OCI-LY1 (cell line): ENCODE measurements at regions not wholly inside any gene's neighbourhood (a gene's known extent, or its start where the extent isn't known, plus 50 kb on each side); places are given as distances from the start of the nearest gene placed in this dataset.
"Not testable (repeated sequence)": the region's sequence is repeated elsewhere in the genome, so short reads cannot be mapped to it uniquely, and the experiment has no call there.

ENCODE experiments used
- H2AFZ ChIP-seq: fragments of 200-600 bp; sonication (generic), shearing (Covaris generic); 2 replicates; pipeline ENCODE4 v1.6.0; 2014; ENCODE audit warnings: antibody characterized with exemption, mild to moderate bottlenecking, low read length
- H3F3A ChIP-seq: fragments of 200-600 bp; sonication (generic), shearing (Covaris generic); 2 replicates; pipeline ENCODE4 v1.6.0; 2014; ENCODE audit warnings: mild to moderate bottlenecking, antibody characterized with exemption, low read length, moderate library complexity; ENCODE audit not compliant: insufficient read depth
- H3K27ac ChIP-seq: fragments of 200-600 bp; sonication (generic); 2 replicates; pipeline ENCODE4 v1.5.1; 2014; ENCODE audit warnings: low read length, mixed run types, mild to moderate bottlenecking, low read depth; ENCODE audit not compliant: poor library complexity, severe bottlenecking
- H3K27me3 ChIP-seq: fragments of 200-600 bp; sonication (generic); 2 replicates; pipeline ENCODE4 v1.6.0; 2014; ENCODE audit warnings: antibody characterized with exemption, mild to moderate bottlenecking, low read length, moderate library complexity; ENCODE audit not compliant: insufficient read depth
- H3K36me3 ChIP-seq: fragments of 200-600 bp; sonication (generic); 2 replicates; pipeline ENCODE4 v1.6.1; 2014; ENCODE audit warnings: mild to moderate bottlenecking, antibody characterized with exemption, low read length, moderate library complexity, mixed read lengths; ENCODE audit not compliant: insufficient read depth
- H3K4me1 ChIP-seq: fragments of 200-600 bp; sonication (generic); 2 replicates; pipeline ENCODE4 v1.5.1; 2014; ENCODE audit warnings: mild to moderate bottlenecking, low read length, moderate library complexity; ENCODE audit not compliant: insufficient read depth, severe bottlenecking
- H3K4me2 ChIP-seq: fragments of 200-600 bp; sonication (generic), shearing (Covaris generic); 2 replicates; pipeline ENCODE4 v1.6.1; 2014; ENCODE audit warnings: low read length
- H3K4me3 ChIP-seq: fragments of 200-600 bp; sonication (generic); 2 replicates; pipeline ENCODE4 v1.5.1; 2014; ENCODE audit warnings: low read length, low read depth, mild to moderate bottlenecking, mixed read lengths; ENCODE audit not compliant: poor library complexity, severe bottlenecking
- H3K79me2 ChIP-seq: fragments of 200-600 bp; shearing (Covaris generic); 2 replicates; pipeline ENCODE4 v1.6.1; 2016; ENCODE audit warnings: mixed run types, low read length, mixed read lengths; ENCODE audit not compliant: insufficient read depth
- H3K9ac ChIP-seq: fragments of 200-600 bp; sonication (generic), shearing (Covaris generic); 2 replicates; pipeline ENCODE4 v1.6.1; 2014; ENCODE audit warnings: mild to moderate bottlenecking, low read length, mixed read lengths
- H3K9me2 ChIP-seq: fragments of 200-600 bp; sonication (generic), shearing (Covaris generic); 2 replicates; pipeline ENCODE4 v1.6.1; 2014; ENCODE audit warnings: low read depth, mild to moderate bottlenecking, low read length, mixed read lengths
- H3K9me3 ChIP-seq: fragments of 200-600 bp; shearing (Covaris generic); 2 replicates; pipeline ENCODE4 v1.6.1; 2014; ENCODE audit warnings: low read length, mixed read lengths
- H4K20me1 ChIP-seq: fragments of 200-600 bp; sonication (generic), shearing (Covaris generic); 2 replicates; pipeline ENCODE4 v1.6.0; 2016; ENCODE audit warnings: mild to moderate bottlenecking, low read length; ENCODE audit not compliant: insufficient read depth
- CTCF ChIP-seq: fragments of 200-600 bp; sonication (generic), shearing (Covaris generic); IDR thresholded peaks from 2 replicates; pipeline ENCODE4 v1.5.1; 2017; ENCODE audit warnings: mild to moderate bottlenecking, antibody characterized with exemption, low read length, moderate library complexity, mixed read lengths
- EZH2 ChIP-seq: fragments of 200-600 bp; sonication (generic), shearing (Covaris generic); IDR thresholded peaks from 2 replicates; pipeline ENCODE4 v1.8.0; 2017; ENCODE audit warnings: borderline replicate concordance, mixed run types, mild to moderate bottlenecking, antibody characterized with exemption, low read length, moderate library complexity, mixed read lengths

- Histone ChIP-seq H4K20me1 (no peaks in the 10 kb centered on the region), H3K9me3 (no peaks in the 10 kb centered on the region), H3K4me2 (no peak overlapping the region), H3K79me2 (no peaks in the 10 kb centered on the region), H3K27ac (no peak overlapping the region), H3K9ac (no peak overlapping the region), H3K27me3 (no peaks in the 10 kb centered on the region), H2AFZ (no peak overlapping the region), H3K4me1 (no peaks in the 10 kb centered on the region), H3K9me2 (no peaks in the 10 kb centered on the region), H3K36me3 (no peaks in the 10 kb centered on the region), H3F3A (no peaks in the 10 kb centered on the region), H3K4me3 (no peak overlapping the region)
- no peak for TF ChIP-seq EZH2
- TF ChIP-seq CTCF, result no peak
Observed at GRCh38 chr4:126924237-126924636, 708.5 kb upstream of the INTU start.

GRCh38 chr4:126930059-126930458 is 702.7 kb upstream of the INTU start:
- not testable (repeated sequence) for H3K27ac ChIP-seq, H3K9me3 ChIP-seq, H3K4me3 ChIP-seq, H2AFZ ChIP-seq, H3K27me3 ChIP-seq, H3F3A ChIP-seq, H4K20me1 ChIP-seq, H3K4me2 ChIP-seq, H3K79me2 ChIP-seq, H3K9ac ChIP-seq, H3K4me1 ChIP-seq, H3K36me3 ChIP-seq, H3K9me2 ChIP-seq

- H3K9ac ChIP-seq, result no peak overlapping the region
- H3K36me3 ChIP-seq, result no peaks in the 10 kb centered on the region
- no peaks in the 10 kb centered on the region for H3F3A ChIP-seq
- H3K4me1 ChIP-seq, result no peaks in the 10 kb centered on the region
- no peaks in the 10 kb centered on the region for H3K9me3 ChIP-seq
- H3K27me3 ChIP-seq, result no peaks in the 10 kb centered on the region
- H3K9me2 ChIP-seq, result no peaks in the 10 kb centered on the region
- H3K27ac ChIP-seq, result no peak overlapping the region
- H3K79me2 ChIP-seq, result no peaks in the 10 kb centered on the region
- TF ChIP-seq CTCF (no peak), EZH2 (no peak)
- no peaks in the 10 kb centered on the region for H4K20me1 ChIP-seq
- no peak overlapping the region for H3K4me2 ChIP-seq
- H2AFZ ChIP-seq, result no peak overlapping the region
- no peak overlapping the region for H3K4me3 ChIP-seq
Observed at GRCh38 chr4:126935801-126936200, 697.0 kb upstream of the INTU start.

- Histone ChIP-seq H3K79me2 (no peaks in the 10 kb centered on the region), H3K27ac (no peak overlapping the region), H3K9ac (no peak overlapping the region), H3K9me3 (no peaks in the 10 kb centered on the region), H2AFZ (no peak overlapping the region), H4K20me1 (no peaks in the 10 kb centered on the region), H3K4me3 (no peak overlapping the region), H3K36me3 (no peaks in the 10 kb centered on the region), H3K4me1 (no peaks in the 10 kb centered on the region), H3K27me3 (no peaks in the 10 kb centered on the region), H3K4me2 (no peak overlapping the region), H3F3A (no peaks in the 10 kb centered on the region), H3K9me2 (no peaks in the 10 kb centered on the region)
- TF ChIP-seq CTCF (no peak), EZH2 (no peak)
Observed at GRCh38 chr4:126937342-126937741, 695.4 kb upstream of the INTU start.
